ENCODE measurements at regions not wholly inside any gene's neighbourhood (a gene's known extent, or its start where the extent isn't known, plus 50 kb on each side); places are given as distances from the start of the nearest gene placed in this dataset.

DNA sequence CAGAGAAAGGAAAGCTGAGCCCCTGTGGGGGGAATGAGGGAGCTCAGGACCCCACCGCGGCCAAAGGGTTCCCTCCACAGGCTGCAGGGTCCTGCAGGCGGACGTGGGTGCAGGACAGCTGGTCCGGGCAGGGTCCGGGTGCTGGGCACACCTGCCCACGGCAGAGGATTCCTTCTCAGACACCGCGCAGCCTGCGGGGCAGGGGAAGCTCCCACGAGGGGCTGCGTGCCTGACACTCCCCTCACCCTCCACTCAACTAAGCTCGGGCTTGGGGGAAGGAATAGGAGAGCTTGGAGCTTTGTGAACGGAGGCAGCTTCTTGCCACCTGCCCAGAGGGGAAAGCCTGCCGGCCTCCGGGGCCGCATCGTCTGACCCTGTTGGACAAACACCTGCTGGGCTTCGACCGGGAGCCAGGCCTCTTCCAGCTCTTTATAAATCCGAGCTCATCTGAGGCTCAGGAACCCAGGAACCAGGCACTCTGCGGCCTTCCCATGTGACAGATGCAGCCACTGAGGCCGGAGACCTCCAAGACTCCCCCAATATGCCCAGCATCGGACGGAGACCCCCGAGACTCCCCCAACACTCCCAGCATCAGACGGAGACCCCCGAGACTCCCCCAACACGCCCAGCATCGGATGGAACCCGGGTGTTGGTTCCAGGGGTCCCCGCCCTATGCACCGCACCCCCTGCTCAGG lies 97.3 kb downstream of the PDGFA start:
- DNase-seq (ENCODE audit: extremely low read depth in 1 of 2, low read depth in 1 of 2): no peak

DNA sequence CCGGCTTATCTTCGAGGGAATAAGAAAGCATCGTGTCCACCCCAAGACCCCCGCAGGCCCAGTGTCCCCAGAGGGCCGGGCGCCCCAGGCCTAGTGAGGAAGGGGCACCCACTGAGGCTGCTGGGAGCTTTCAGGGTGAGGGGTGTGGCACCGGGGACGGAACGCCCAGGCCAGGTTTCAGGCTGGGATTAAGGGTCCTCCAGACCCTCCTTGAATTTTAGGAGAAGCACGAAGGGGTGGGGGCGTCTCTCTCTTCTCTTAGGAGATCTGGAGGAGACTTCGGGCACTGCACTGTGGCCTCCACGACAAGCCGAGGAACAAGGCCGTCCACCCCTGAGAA lies 96.8 kb downstream of the PDGFA start:
- no peak for DNase-seq (ENCODE audit: extremely low read depth in 1 of 2, low read depth in 1 of 2)

DNA sequence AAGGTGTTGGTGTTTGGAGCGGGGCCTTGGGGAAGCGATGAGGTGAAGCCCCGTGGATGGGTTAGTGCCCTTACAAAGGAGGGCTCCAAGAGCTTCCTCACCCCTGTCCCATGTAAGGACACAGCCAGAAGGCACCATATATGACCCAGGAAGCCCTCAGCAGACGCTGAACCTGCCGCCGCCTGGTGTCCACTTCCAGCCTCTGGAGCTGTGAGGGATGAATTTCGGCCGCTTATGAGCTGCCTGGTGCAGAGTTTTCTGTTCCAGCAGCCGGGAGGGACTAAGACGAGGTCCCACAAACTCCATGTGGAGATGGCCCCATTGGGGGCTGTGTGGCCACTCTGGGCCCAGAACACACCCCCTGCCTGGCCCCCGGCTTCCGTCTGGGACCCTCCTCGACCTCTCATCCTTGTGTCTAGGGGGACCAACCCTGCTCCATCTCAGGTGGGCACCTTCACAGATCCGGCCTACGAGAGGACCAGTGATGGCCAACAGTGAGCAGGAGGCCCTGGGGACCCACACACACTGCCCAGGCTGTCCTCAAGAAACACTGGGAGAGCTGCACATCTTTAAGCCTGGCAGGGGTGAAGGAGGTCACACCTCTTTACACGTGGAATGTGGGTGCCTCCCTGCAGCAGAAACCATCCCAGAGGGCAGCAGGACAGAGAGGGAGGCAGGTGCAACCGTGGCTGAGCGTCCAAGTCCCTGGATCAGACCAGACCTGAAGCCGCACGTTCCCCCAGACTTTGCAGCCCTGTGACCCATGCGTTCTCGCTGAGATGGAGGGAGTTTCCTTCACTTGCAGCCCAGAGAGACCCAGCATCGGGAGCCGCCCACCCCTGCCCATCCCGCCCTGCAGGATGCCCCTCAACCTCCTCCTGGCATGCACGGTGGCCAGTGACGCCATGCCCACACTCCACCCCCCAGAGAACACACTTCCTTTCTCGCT lies 96.1 kb downstream of the PDGFA start:
- DNase-seq (ENCODE audit: extremely low read depth in 1 of 2, low read depth in 1 of 2): no peak

DNA sequence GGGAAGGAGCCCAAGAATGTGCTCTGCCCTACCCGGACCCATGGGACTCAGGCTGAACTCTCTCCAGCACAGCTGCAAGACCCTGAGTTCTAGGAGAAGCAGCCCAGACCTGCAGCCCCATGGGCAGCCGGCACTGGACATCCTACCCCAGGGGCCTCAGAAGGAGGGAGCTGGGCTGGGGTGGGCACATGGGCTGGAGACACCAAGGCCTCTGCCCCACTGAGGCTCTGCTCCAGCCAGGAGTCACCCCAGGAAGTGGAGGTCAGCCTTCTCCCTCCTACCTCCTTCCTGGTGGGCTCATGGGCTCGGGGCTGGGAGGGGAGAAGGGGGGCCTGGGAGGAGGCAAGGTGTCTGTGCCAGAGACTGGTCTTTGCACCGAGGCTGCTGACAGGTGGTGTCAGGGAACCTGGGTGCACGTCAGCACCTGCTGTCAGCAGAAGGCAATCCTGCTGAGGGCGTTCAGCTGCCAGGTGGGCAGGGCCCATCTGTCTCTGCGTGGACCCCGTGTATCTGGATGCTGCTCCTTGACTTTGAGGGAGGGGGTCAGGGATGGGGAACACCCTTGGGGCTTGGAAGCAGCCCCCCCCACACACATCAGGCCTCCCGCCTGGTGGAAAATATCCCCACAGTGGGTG lies 95.2 kb downstream of the PDGFA start:
- DNase-seq (ENCODE audit: extremely low read depth in 1 of 2, low read depth in 1 of 2): no peak

DNA sequence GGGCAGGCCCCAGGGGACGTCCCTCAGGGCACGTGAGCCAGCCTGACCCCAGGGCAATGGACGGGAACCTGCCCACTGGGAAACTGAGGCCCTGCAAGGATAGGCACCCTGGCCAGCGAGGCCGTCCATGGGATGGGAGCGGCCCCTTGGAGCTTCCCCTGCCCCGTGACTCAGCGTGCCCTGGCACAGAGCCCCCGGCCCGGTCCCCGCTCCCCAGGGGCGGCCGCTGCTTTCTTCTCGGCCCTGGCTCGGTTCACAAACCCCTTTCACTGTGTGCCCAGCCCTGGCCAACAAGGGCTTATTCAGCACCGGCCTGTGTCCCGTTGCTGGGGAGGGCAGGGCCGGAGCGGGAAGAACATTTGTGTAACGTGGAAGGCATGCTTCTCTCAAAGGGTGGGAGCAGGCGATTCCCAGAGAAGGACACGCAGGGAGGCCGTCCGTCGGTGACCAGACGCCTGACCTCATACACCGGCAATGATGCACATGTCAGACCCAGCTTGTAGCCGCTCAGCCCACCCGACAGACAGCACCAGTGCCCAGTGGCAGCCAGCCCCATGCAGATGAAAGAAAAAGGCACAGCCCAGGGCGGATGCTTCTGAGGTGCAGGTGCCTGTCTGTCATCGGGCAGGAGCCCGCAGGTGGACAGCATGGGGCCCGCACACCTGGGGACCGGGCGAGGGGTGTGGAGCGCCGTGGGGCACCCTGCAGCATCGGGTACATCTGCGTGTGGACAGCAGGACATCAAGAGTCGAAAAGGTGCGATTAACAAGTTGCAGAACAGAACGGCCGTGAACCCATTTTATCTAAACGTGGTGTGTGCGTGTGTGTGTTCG lies 94.5 kb downstream of the PDGFA start:
- DNase-seq (ENCODE audit: extremely low read depth in 1 of 2, low read depth in 1 of 2): no peak

DNA sequence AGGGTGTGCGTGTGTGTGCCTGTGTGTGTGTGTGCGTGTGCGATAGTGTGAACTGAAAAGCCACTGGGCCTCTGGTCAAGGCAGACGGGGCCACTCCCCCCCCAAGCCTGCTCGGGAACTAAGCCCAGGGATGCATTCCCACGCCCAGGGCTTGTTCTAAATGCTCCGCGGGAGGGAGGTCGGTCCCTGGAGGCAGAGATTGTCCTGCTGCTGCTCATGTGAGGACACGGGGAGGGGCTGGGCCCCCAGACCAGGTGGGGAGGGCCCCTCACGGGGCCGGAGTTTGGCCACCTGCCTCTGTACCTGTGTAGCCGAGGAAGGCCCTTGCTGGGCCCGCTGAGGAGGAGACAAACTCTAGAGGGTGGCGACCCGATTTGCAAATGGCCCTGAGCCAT lies 93.9 kb downstream of the PDGFA start:
- DNase-seq (ENCODE audit: extremely low read depth in 1 of 2, low read depth in 1 of 2): no peak

DNA sequence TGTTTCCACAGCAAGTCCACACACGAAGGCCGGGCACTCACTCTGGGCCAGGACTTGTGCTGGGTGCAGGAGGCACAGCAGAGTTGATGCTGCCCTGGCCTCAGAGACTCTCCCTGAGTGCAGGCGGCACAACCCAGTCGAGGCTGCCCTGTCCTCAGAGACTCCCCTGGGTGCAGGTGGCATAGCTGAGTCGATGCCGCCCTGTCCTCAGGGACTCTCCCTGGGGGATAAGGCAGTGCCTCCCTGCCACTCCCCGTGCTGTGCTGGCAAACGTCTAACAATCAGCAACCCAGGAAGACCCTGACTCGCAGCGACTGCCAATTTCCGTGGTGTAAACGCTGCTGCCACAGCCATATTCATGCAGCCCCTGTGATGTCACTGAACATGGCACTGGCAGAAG lies 93.1 kb downstream of the PDGFA start:
- DNase-seq (ENCODE audit: extremely low read depth in 1 of 2, low read depth in 1 of 2): no peak

DNA sequence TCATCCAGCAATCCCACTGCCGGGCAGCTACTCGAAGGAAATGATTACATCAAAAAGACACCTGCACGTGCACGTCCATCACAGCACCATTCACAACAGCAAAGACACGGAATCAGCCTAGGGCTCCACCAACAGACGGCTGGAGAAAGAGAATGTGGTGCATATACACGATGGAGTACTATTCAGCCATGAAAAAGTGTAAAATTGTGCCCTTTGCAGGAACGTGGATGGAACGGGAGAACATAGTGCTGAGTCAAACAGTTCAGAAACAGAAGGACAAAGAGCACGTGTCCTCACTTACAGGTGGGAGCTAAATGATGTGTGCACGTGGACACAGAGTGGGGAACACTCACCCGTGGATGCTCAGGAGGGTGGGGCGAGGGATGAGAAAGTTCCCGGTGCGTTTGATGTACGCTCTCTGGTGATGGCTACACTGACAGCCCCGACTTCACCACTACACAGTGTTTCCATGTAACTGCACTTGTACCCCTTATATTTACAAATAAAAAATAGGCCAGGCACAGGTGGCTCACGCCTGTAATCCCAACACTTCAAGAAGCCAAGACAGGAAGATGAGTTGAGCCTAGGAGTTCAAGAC lies 92.0 kb downstream of the PDGFA start:
- no peak for DNase-seq (ENCODE audit: extremely low read depth in 1 of 2, low read depth in 1 of 2)

DNA sequence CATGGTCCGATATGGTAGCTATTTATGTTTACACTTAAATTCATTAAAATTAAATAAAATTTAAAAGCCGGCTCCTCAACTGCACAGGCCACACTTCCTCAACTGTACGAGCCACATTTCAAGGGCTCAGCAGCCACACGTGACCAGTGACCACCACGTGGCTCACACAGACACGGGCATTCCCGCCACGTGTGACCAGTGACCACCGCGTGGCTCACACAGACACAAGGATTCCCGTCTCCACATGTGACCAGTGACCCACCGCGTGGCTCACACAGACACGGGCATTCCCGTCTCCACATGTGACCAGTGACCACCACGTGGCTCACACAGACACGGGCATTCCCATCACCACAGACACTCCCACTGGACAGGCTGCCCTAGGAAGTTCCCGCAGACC lies 91.3 kb downstream of the PDGFA start:
- DNase-seq (ENCODE audit: extremely low read depth in 1 of 2, low read depth in 1 of 2): no peak

DNA sequence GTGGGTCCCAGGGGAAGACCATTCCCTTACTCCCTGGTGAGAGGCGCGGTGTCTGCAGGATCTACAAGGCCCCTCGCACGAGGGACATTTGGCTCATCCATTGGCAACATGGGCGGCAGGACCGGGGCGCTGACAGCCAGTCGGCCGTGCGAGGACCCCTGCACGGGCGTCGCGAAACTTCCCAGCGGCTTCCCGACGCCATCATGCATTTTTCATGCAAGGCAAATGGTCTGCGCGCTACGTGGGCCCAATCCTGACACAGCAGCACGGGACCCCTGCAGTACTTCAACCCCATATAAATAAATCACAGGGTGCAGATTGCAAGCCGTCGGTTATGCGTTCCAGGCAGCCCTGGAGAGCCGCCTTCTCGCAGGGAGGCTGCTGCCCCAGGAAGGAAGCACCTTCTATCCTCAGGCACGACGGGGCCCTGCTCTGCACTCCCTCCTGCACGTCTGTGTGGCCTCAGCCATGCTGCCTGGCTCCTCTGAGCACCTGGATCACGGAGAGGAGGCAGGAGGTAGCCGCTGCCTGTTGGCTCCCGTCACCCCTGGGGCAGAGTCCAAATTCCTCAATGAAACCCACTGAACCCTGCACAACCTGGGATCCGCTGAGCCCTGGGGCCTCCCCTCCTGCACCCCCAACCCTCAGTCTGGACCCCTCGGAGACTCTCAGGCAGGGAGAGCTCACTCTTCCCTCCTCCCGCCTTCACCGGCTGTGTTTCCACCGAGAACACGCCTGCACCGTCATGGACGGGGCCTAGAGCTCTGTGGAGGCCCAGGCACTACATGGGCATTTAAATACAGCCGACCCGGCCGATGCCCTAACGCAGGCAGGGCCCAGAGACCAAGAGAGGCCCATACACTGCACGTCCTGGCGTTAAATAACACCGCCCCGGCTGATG lies 90.5 kb downstream of the PDGFA start:
- DNase-seq (ENCODE audit: extremely low read depth in 1 of 2, low read depth in 1 of 2): no peak

DNA sequence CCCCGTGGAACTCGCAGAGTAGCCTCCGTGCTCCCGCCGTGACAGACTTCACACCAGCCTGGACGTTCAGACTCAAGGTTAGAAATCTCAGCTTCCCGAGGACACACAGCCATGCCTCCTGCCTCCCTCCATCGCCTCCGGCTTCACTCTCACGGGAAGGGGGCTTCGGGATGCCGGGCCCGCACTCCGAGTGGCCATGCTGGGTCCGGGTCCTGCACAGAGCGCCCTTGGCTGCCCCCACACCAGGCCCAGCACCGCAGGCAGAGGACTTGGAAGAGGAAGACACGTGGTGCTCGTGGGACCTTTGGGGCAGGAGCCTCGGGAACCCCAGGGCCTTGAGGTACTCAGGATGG lies 89.8 kb downstream of the PDGFA start:
- no peak for DNase-seq (ENCODE audit: extremely low read depth in 1 of 2, low read depth in 1 of 2)

DNA sequence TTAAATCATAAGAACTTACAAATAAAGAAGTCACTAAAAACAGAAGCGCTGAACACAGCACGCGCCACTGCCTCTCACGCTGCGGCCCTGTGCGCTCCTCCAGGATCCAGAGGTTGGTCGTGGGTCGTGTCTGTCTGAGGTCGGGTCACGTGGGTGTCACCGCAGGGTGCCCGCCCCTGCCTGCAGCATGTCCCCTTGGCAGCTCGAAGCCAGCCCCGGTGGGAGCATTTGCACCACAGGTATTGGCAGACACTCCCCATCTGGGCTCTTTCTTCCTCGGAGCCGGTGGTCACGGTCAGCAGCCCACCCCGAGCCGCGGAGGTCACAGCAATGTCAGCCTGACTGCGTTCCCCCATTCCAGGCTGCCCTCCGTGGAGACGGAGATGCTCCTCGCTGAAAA lies 88.6 kb downstream of the PDGFA start:
- no peak for DNase-seq (ENCODE audit: extremely low read depth in 1 of 2, low read depth in 1 of 2)

DNA sequence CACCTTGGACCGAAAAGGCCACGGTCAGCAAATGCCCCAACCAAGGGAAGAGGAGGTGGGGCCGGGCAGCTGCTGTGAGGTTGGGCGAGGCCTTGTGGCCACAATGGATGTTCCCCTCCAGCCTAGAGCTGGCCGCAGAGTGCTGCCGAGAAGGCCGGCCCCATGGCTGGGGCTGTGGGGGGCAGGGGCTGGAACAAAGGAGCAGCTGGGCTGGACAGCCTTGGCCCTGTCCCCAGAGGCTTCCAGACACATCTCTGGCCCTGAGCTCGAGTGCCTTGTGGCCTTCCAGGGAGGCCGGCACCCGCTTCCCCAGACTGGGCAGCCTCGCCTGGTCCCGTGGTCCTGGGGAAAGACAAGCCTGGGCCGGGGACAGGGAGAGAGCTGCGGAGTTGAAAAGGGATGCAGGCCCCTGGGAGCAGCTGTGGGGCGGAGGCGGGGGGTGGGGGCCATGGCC lies 88.0 kb downstream of the PDGFA start:
- no peak for DNase-seq (ENCODE audit: extremely low read depth in 1 of 2, low read depth in 1 of 2)

DNA sequence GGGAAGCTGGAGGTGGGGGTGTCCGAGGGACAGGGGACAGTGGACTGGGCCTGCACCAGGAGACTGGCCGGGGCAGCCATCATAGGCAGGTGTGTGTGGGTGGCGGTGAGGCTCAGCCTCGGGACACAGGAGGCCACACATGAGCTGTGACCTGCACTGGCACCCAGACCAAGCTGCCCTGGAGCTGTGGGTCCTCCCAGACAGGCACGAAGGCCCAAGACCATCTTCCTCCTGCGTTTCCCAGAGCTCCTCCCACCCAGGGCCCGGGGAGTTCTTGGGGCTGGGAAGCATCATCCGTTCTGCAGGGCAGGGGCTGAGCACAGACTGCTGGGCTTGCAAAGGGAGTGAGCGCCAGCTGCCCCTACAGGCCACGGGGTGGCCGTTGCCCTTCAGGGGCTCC lies 87.4 kb downstream of the PDGFA start:
- DNase-seq (ENCODE audit: extremely low read depth in 1 of 2, low read depth in 1 of 2): no peak

DNA sequence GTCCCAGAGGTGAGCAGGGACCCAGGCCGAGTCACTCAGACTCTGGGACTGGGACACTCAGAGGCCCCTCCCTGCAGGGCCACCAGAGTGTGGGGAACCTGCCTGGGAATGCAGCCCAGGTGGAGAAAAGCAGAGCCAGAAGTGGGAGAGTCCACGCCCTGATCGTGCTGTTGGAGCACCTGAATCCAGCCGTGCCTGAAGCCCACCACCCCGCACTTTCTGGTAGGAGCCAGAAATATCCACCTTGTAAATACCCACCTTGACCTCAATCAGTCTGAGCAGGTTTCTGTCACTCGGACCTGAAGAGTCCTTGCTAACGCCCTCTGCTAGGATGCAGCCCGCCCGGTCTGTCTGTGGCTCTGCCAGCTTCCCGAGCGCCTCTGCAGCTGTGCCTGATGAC lies 86.7 kb downstream of the PDGFA start:
- no peak for DNase-seq (ENCODE audit: extremely low read depth in 1 of 2, low read depth in 1 of 2)

DNA sequence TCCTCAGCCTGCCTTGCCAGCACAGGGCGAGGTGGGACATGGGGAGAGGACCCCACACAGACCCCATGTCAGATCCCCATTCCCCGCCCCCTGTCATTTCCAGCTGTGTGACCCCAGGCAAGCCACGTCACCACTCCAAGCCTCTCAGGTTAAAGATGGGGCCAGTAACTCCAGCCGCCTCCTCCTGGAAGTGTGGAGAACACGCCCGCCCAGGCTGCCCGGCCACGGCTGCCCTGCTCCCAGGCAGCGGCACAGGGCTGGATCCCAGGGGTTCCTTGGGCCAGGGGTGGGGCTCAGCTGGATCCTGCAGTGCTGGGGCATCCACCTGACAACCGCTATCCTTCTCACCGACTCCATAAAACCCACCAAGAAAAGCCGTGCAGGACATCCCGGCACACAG lies 86.1 kb downstream of the PDGFA start:
- DNase-seq (ENCODE audit: extremely low read depth in 1 of 2, low read depth in 1 of 2): no peak

DNA sequence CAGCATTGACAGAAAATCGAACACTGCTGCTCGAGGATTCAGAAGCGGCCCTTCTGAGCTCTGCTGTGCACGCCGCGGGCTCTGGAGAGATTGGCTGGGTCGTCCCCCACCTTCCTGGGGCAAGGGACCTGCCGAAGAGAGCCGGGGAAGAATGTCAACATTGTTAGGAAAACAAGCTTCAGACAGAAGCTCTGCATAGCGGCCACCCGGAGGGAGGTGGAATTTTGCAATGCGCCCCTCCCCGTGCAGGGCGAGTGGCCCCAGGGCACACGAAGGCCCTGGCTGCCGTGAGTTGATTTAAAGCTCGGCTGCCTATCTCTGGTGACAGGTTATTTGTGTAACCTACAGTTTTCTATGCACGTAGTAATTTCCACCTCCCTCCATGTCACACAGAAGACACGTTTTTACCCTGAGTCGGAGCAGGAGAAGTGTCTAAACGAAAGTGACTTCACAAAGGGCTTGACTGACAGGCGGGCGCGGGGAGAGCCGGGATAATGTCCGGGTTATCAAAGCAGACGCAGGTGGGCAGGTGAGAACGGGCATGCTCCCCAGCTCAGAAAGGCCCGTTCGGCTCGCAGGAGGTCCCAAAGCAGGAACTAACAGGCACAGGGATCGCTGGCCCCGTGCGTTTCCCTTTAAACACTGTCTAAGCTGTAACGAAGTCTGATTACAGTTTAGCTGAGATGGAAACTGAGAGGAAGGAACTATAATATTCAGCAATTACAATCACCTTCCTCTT lies 84.6 kb downstream of the PDGFA start:
- DNase-seq (ENCODE audit: extremely low read depth in 1 of 2, low read depth in 1 of 2): no peak

DNA sequence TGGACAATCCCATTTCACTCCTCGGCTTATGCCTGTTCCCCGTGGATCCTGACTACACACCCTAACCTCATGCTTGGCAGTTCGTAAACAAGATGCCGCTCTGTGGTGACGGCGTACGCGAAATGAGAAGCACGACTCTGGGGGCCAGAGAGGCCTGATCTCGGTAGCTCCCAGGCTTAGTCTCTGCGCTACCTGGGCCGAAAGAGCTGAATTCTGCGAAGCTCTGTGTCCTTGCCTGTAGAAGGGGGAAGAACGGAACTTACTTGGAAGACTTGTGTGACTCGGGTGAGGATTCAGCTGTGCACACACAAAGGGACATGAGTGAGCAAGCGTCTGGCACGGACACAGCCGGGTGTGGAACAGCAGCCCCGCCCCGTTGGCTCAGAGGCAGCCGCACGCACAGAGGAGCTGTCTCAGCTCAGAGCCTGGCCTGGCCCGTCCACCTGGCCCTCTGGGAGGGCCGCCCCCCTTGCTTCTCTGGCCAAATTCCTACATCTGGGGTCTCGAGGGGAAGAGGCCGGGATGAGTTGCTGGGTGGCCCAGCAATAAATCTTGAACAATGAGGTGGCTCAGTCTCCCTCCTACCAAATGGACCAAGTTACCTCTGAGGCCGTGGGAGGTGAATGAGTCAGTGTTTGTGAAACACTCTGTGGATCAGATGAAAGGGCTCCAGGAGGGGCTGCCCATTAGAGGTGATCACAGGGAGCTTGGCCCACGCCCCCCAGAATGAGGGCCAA lies 83.8 kb downstream of the PDGFA start:
- no peak for DNase-seq (ENCODE audit: extremely low read depth in 1 of 2, low read depth in 1 of 2)
